IMR-90 (cell line): ENCODE measurements at regions not wholly inside any gene's neighbourhood (a gene's known extent, or its start where the extent isn't known, plus 50 kb on each side); places are given as distances from the start of the nearest gene placed in this dataset.

ENCODE experiments used
- ATAC-seq: fragments of 200-7000 bp; cut with Tn5 transposase; 2 replicates; pipeline ENCODE4 v1.9.1; 2020; ENCODE audit warnings: low read depth, mild to moderate bottlenecking, moderate library complexity
- BruUV-seq: library from RNA; stranded (reverse); fragments of 400-500 nt; replicated peaks from 2 replicates; lab custom pipeline; 2021; lab: Mats Ljungman, UMichigan
- CTCF ChIA-PET: fragments of 300-600 bp; formaldehyde crosslinking; extraction: SDS; loops from one replicate; lab custom pipeline; 2021; ENCODE audit warnings: antibody characterized with exemption; lab: Yijun Ruan, JAX
- POLR2A ChIA-PET: fragments of 300-600 bp; sonication (Branson Sonifier 250); formaldehyde crosslinking; loops from one replicate; lab custom pipeline; 2022; ENCODE audit warnings: antibody characterized with exemption; ENCODE audit not compliant: unreplicated experiment; lab: Charles Lee
- DNase-seq: peaks from one replicate; pipeline ENCODE4 v3.0.0; 2013
- H2AFZ ChIP-seq: replicated peaks from 2 replicates; pipeline ENCODE3; 2013; ENCODE audit warnings: low read length, mild to moderate bottlenecking; ENCODE audit not compliant: poor library complexity
- H2AK5ac ChIP-seq: 2 replicates; pipeline ENCODE4 v1.6.1; 2013; ENCODE audit warnings: low read depth, low read length, inconsistent platforms
- H2AK9ac ChIP-seq: replicated peaks from 2 replicates; pipeline ENCODE3; 2013; ENCODE audit warnings: mild to moderate bottlenecking, low read depth, low read length, moderate library complexity; ENCODE audit not compliant: poor library complexity
- H2BK120ac ChIP-seq: 2 replicates; pipeline ENCODE4 v1.6.1; 2013; ENCODE audit warnings: low read depth, low read length, inconsistent platforms
- H2BK15ac ChIP-seq: 3 replicates; pipeline ENCODE4 v1.6.1; 2013; ENCODE audit warnings: low read depth, low read length, inconsistent platforms
- H2BK20ac ChIP-seq: 2 replicates; pipeline ENCODE4 v1.6.1; 2013; ENCODE audit warnings: low read depth, mild to moderate bottlenecking, inconsistent platforms, low read length, moderate library complexity
- H2BK5ac ChIP-seq: 2 replicates; pipeline ENCODE4 v1.6.1; 2013; ENCODE audit warnings: mild to moderate bottlenecking, low read depth, low read length, inconsistent platforms; ENCODE audit not compliant: poor library complexity, severe bottlenecking
- H3K14ac ChIP-seq: replicated peaks from 2 replicates; pipeline ENCODE4 v1.6.1; 2013; ENCODE audit warnings: low read depth, low read length, inconsistent platforms
- H3K18ac ChIP-seq: 2 replicates; pipeline ENCODE4 v1.6.1; 2013; ENCODE audit warnings: low read depth, low read length, control low read depth
- H3K23ac ChIP-seq: 2 replicates; pipeline ENCODE4 v1.6.1; 2013; ENCODE audit warnings: low read depth, low read length, inconsistent platforms
- H3K27ac ChIP-seq: 2 replicates; pipeline ENCODE4 v1.5.1; 2013; ENCODE audit warnings: mild to moderate bottlenecking, control low read depth, low read length; ENCODE audit not compliant: insufficient read depth
- H3K27me3 ChIP-seq: 2 replicates; pipeline ENCODE4 v1.6.1; 2013; ENCODE audit warnings: low read length; ENCODE audit not compliant: control insufficient read depth, insufficient read depth
- H3K36me3 ChIP-seq: 2 replicates; pipeline ENCODE4 v1.6.1; 2013; ENCODE audit warnings: low read length, mixed read lengths; ENCODE audit not compliant: control insufficient read depth, insufficient read depth
- H3K4ac ChIP-seq: 2 replicates; pipeline ENCODE4 v1.6.1; 2013; ENCODE audit warnings: low read depth, low read length, inconsistent platforms
- H3K4me1 ChIP-seq: 2 replicates; pipeline ENCODE4 v1.6.1; 2013; ENCODE audit warnings: low read length, mixed read lengths; ENCODE audit not compliant: control insufficient read depth, insufficient read depth
- H3K4me2 ChIP-seq: 2 replicates; pipeline ENCODE4 v1.6.1; 2013; ENCODE audit warnings: low read depth, mild to moderate bottlenecking, control low read depth, low read length, moderate library complexity
- H3K4me3 ChIP-seq: 2 replicates; pipeline ENCODE4 v1.5.1; 2013; ENCODE audit warnings: low read depth, mild to moderate bottlenecking, control low read depth, low read length, moderate library complexity; ENCODE audit not compliant: insufficient read depth
- H3K56ac ChIP-seq: 2 replicates; pipeline ENCODE4 v1.6.1; 2013; ENCODE audit warnings: low read length, inconsistent platforms; ENCODE audit not compliant: insufficient read depth; ENCODE audit errors: extremely low read depth
- H3K79me1 ChIP-seq, 2 experiments: 2 replicates each; pipeline ENCODE4 v1.6.1; 2013; ENCODE audit warnings: low read length in 2 of 2, inconsistent platforms in 1 of 2, low read depth in 1 of 2
- H3K9ac ChIP-seq: 2 replicates; pipeline ENCODE4 v1.6.1; 2013; ENCODE audit warnings: low read depth, low read length, control low read depth
- H3K9me1 ChIP-seq: 2 replicates; pipeline ENCODE4 v1.6.1; 2013; ENCODE audit warnings: low read length, inconsistent platforms; ENCODE audit not compliant: insufficient read depth
- H3K9me3 ChIP-seq: 2 replicates; pipeline ENCODE4 v1.6.1; 2013; ENCODE audit warnings: low read length; ENCODE audit not compliant: control insufficient read depth, insufficient read depth
- H4K20me1 ChIP-seq: 2 replicates; pipeline ENCODE4 v1.6.1; 2013; ENCODE audit warnings: low read length, inconsistent platforms; ENCODE audit not compliant: insufficient read depth
- H4K5ac ChIP-seq: 2 replicates; pipeline ENCODE4 v1.6.1; 2013; ENCODE audit warnings: mild to moderate bottlenecking, low read depth, low read length, control low read depth
- H4K8ac ChIP-seq, 2 experiments: 2 replicates each; pipeline ENCODE4 v1.6.1; 2013; ENCODE audit warnings: low read depth in 2 of 2, low read length in 2 of 2, control low read depth in 1 of 2, inconsistent platforms in 1 of 2
- H4K91ac ChIP-seq: 2 replicates; pipeline ENCODE4 v1.6.1; 2013; ENCODE audit warnings: low read depth, low read length, inconsistent platforms; ENCODE audit not compliant: insufficient read depth
- BHLHE40 ChIP-seq: fragments of 150-350 bp; IDR thresholded peaks from 2 replicates; pipeline ENCODE4 v1.6.1; 2016; ENCODE audit warnings: mild to moderate bottlenecking, low read depth, low read length
- CHD1 ChIP-seq: IDR thresholded peaks from 2 replicates; pipeline ENCODE4 v1.6.1; 2012; ENCODE audit warnings: low read depth, low read length, improper control_type of control experiment
- CTCF ChIP-seq: conservative IDR thresholded peaks from 2 replicates; pipeline ENCODE4 v1.5.1; 2012; ENCODE audit warnings: mild to moderate bottlenecking, low read depth, low read length, improper control_type of control experiment
- FOS ChIP-seq: fragments of 150-350 bp; IDR thresholded peaks from 2 replicates; pipeline ENCODE4 v1.6.1; 2016; ENCODE audit warnings: low read depth, low read length
- RAD21 ChIP-seq: IDR thresholded peaks from 2 replicates; pipeline ENCODE4 v1.6.1; 2012; ENCODE audit warnings: low read length, improper control_type of control experiment
- RCOR1 ChIP-seq: IDR thresholded peaks from 2 replicates; pipeline ENCODE4 v1.6.1; 2012; ENCODE audit warnings: mild to moderate bottlenecking, low read length, improper control_type of control experiment; ENCODE audit not compliant: insufficient replicate concordance
- SMC3 ChIP-seq: fragments of 150-350 bp; IDR thresholded peaks from 2 replicates; pipeline ENCODE4 v1.6.1; 2016; ENCODE audit warnings: low read depth, mild to moderate bottlenecking, antibody characterized with exemption, low read length, moderate library complexity
- WGBS, 2 experiments: methylation state at CpG; one replicate each; pipeline versions ENCODE4 v1.1.5 to v1.1.7; 2013; ENCODE audit warnings: missing lambda C conversion rate in 2 of 2; ENCODE audit not compliant: insufficient read length in 1 of 2; ENCODE audit errors: extremely low coverage in 2 of 2; 5-methylcytosine and 5-hydroxymethylcytosine counted together
- dilution Hi-C: fragments of 300-500 bp; cut with HindIII; formaldehyde crosslinking; loops from one replicate; pipeline ENCODE4 v1.14.3; 2018; ENCODE audit warnings: low sequenced_read_pairs; ENCODE audit not compliant: unreplicated experiment
- in situ Hi-C: fragments of 300-500 bp; cut with MboI; formaldehyde crosslinking; loops from 3 replicates; pipeline ENCODE4 v1.14.3; 2019; ENCODE audit warnings: low sequenced_read_pairs, inconsistent platforms, mixed read lengths
- intact Hi-C: fragments of 100-400 bp; cut with micrococcal nuclease; formaldehyde crosslinking; loops from 2 replicates; pipeline ENCODE4 v1.10.0; 2022

GRCh38 chr9:79104216-79104615 is 467.5 kb upstream of the TLE4 start:
- intact Hi-C loops: no loop called here
- no TSS peak for BruUV-seq
- no peak overlapping the region for H3K23ac ChIP-seq
- no peak overlapping the region for H2AK5ac ChIP-seq
- in situ Hi-C loops: no loop called here
- no peaks in the 10 kb centered on the region for H3K36me3 ChIP-seq
- H3K56ac ChIP-seq: no peak overlapping the region
- DNase-seq: no peak
- no peak overlapping the region for H3K4me2 ChIP-seq
- H3K14ac ChIP-seq: no peak overlapping the region
- H3K4me3 ChIP-seq: no peak overlapping the region
- no peak overlapping the region for H2BK5ac ChIP-seq
- H3K79me1 ChIP-seq: no peaks in the 10 kb centered on the region
- H3K18ac ChIP-seq: no peak overlapping the region
- dilution Hi-C loops: no loop called here
- H2BK120ac ChIP-seq: no peak overlapping the region
- H2BK15ac ChIP-seq: no peak overlapping the region
- ATAC-seq: no peak
- TF ChIP-seq SMC3: no peak
- TF ChIP-seq FOS: no peak
- no peak for TF ChIP-seq RCOR1
- no peak for TF ChIP-seq CHD1
- TF ChIP-seq BHLHE40: no peak
- no peak for TF ChIP-seq RAD21
- no peak for TF ChIP-seq CTCF
- CTCF ChIA-PET: no interaction called here
- POLR2A ChIA-PET: no interaction called here
- no peaks in the 10 kb centered on the region for H3K4me1 ChIP-seq
- no peak overlapping the region for H4K91ac ChIP-seq
- H3K9ac ChIP-seq: no peak overlapping the region
- no peak overlapping the region for H4K5ac ChIP-seq
- WGBS, 2 experiments: no CpG with 5 or more reads among the region's 1 CpG
- no peak overlapping the region for H3K27ac ChIP-seq
- peaks cover 3% of the 10 kb centered on the region; the same call in 1 of the 2 replicates for H3K9me3 ChIP-seq
- no peak overlapping the region for H4K8ac ChIP-seq
- no peaks in the 10 kb centered on the region for H4K20me1 ChIP-seq
- H2AK9ac ChIP-seq: no peak overlapping the region
- no peaks in the 10 kb centered on the region for H3K27me3 ChIP-seq
- no peaks in the 10 kb centered on the region for H3K9me1 ChIP-seq
- H3K4ac ChIP-seq: no peak overlapping the region
- no peak overlapping the region for H2AFZ ChIP-seq
- H2BK20ac ChIP-seq: no peak overlapping the region
